Caco-2 (cell line): ENCODE measurements at regions not wholly inside any gene's neighbourhood (a gene's known extent, or its start where the extent isn't known, plus 50 kb on each side); places are given as distances from the start of the nearest gene placed in this dataset.

Source experiments
- BruUV-seq: library from RNA; stranded (reverse); fragments of 400-500 nt; replicated peaks from 2 replicates; lab custom pipeline; 2021; lab: Mats Ljungman, UMichigan
- CTCF ChIA-PET: fragments of 300-600 bp; sonication (Branson Sonifier 250); formaldehyde crosslinking; loops from one replicate; lab custom pipeline; 2022; ENCODE audit warnings: antibody characterized with exemption; lab: Charles Lee
- POLR2A ChIA-PET: fragments of 300-600 bp; sonication (Branson Sonifier 250); formaldehyde crosslinking; loops from one replicate; lab custom pipeline; 2022; ENCODE audit warnings: antibody characterized with exemption; lab: Charles Lee
- DNase-seq, 2 experiments: peaks; one replicate each; pipeline versions ENCODE4 v3.0.0 to v3.0.0-alpha.2; 2020 to 2022
- H3K27me3 ChIP-seq: replicated peaks from 2 replicates; pipeline ENCODE4 v1.6.0; 2011; ENCODE audit warnings: low read length; ENCODE audit not compliant: control insufficient read depth, insufficient read depth
- H3K36me3 ChIP-seq: 2 replicates; pipeline ENCODE4 v1.5.1; 2011; ENCODE audit warnings: low read length; ENCODE audit not compliant: control insufficient read depth, insufficient read depth
- H3K4me1 ChIP-seq: fragments of 250-450 bp; sonication (Bioruptor Pico); 2 replicates; pipeline ENCODE4 v1.5.1; 2020; ENCODE audit warnings: mild to moderate bottlenecking
- H3K4me3 ChIP-seq: 2 replicates; pipeline ENCODE4 v1.5.1; 2011; ENCODE audit warnings: low read depth, mild to moderate bottlenecking, control low read depth, low read length
- H3K9me3 ChIP-seq: fragments of 250-450 bp; sonication (Bioruptor Pico); 2 replicates; pipeline ENCODE4 v1.5.1; 2020; ENCODE audit warnings: mild to moderate bottlenecking, moderate library complexity
- H3K27ac Mint-ChIP-seq: one replicate; pipeline ENCODE4 v1.8.0; 2022; ENCODE audit warnings: mixed read lengths; ENCODE audit not compliant: unreplicated experiment
- H3K27me3 Mint-ChIP-seq: one replicate; pipeline ENCODE4 v1.8.0; 2022; ENCODE audit warnings: mixed read lengths; ENCODE audit not compliant: insufficient read depth, unreplicated experiment
- H3K36me3 Mint-ChIP-seq: one replicate; pipeline ENCODE4 v1.8.0; 2022; ENCODE audit warnings: mild to moderate bottlenecking, mixed read lengths; ENCODE audit not compliant: insufficient read depth, unreplicated experiment
- H3K4me1 Mint-ChIP-seq: one replicate; pipeline ENCODE4 v1.8.0; 2022; ENCODE audit warnings: low read depth, mixed read lengths; ENCODE audit not compliant: unreplicated experiment
- H3K4me3 Mint-ChIP-seq: one replicate; pipeline ENCODE4 v1.8.0; 2022; ENCODE audit warnings: mild to moderate bottlenecking, moderate library complexity, mixed read lengths; ENCODE audit not compliant: unreplicated experiment
- H3K9me3 Mint-ChIP-seq: one replicate; pipeline ENCODE4 v1.8.0; 2022; ENCODE audit warnings: mixed read lengths; ENCODE audit not compliant: unreplicated experiment
- CTCF ChIP-seq, 2 experiments: fragments of 200-600 bp in 1 of 2; IDR thresholded peaks; 1 replicate in 1 of 2; 2 replicates in 1 of 2; pipeline versions ENCODE4 v1.5.1 to v1.8.0; 2011 to 2022; ENCODE audit warnings: antibody characterized with exemption in 1 of 2, control low read depth in 1 of 2, inconsistent platforms in 1 of 2, low read depth in 1 of 2, low read length in 1 of 2, mild to moderate bottlenecking in 1 of 2, moderate library complexity in 1 of 2; ENCODE audit not compliant: insufficient read depth in 1 of 2, severe bottlenecking in 1 of 2, unreplicated experiment in 1 of 2
- intact Hi-C: fragments of 100-400 bp; cut with micrococcal nuclease; formaldehyde crosslinking; loops from one replicate; pipeline ENCODE4 v1.10.0; 2022; ENCODE audit not compliant: unreplicated experiment

- peaks cover 30% of the 10 kb centered on the region for H3K4me1 Mint-ChIP-seq
- DNase-seq: no peak
- H3K4me3 ChIP-seq: no peak overlapping the region
- ChIA-PET POLR2A (no interaction called here), CTCF (no interaction called here)
- H3K9me3 Mint-ChIP-seq: no peaks in the 10 kb centered on the region
- H3K36me3 Mint-ChIP-seq: peaks cover 11% of the 10 kb centered on the region
- H3K27me3 ChIP-seq: no peaks in the 10 kb centered on the region
- H3K36me3 ChIP-seq: no peaks in the 10 kb centered on the region
- no peak overlapping the region for H3K4me3 Mint-ChIP-seq
- H3K4me1 ChIP-seq: peaks cover 36% of the 10 kb centered on the region
- H3K27ac Mint-ChIP-seq: no peak overlapping the region
- H3K27me3 Mint-ChIP-seq: no peaks in the 10 kb centered on the region
- no peak for TF ChIP-seq CTCF (IDR thresholded peaks at IDR 0.05; ENCODE audit: insufficient read depth in 1 of 2, low read depth in 1 of 2, low read length in 1 of 2, severe bottlenecking in 1 of 2, unreplicated experiment in 1 of 2)
- H3K9me3 ChIP-seq: no peaks in the 10 kb centered on the region
- BruUV-seq: no TSS peak
- intact Hi-C loops: no loop called here
Measured at GRCh38 chr15:70293591-70294470, 196.1 kb upstream of the TLE3 start.

- H3K27me3 Mint-ChIP-seq: no peaks in the 10 kb centered on the region
- no peaks in the 10 kb centered on the region for H3K9me3 Mint-ChIP-seq
- H3K36me3 Mint-ChIP-seq: peaks cover 11% of the 10 kb centered on the region
- peaks cover 40% of the 10 kb centered on the region for H3K4me1 ChIP-seq
- no peak for DNase-seq
- no peak overlapping the region for H3K27ac Mint-ChIP-seq
- POLR2A ChIA-PET: no interaction called here
- CTCF ChIA-PET: no interaction called here
- peaks cover 34% of the 10 kb centered on the region for H3K4me1 Mint-ChIP-seq
- H3K36me3 ChIP-seq: no peaks in the 10 kb centered on the region
- intact Hi-C loops: no loop called here
- no peaks in the 10 kb centered on the region for H3K9me3 ChIP-seq
- H3K4me3 Mint-ChIP-seq: no peak overlapping the region
- TF ChIP-seq CTCF (IDR thresholded peaks at IDR 0.05; ENCODE audit: insufficient read depth in 1 of 2, low read depth in 1 of 2, low read length in 1 of 2, severe bottlenecking in 1 of 2, unreplicated experiment in 1 of 2): no peak
- no peak overlapping the region for H3K4me3 ChIP-seq
- no peaks in the 10 kb centered on the region for H3K27me3 ChIP-seq
- BruUV-seq: no TSS peak
Measured at GRCh38 chr15:70293138-70293537, 195.4 kb upstream of the TLE3 start.

- peaks cover 41% of the 10 kb centered on the region for H3K4me1 Mint-ChIP-seq
- Histone ChIP-seq H3K27me3 (no peaks in the 10 kb centered on the region), H3K4me1 (peaks cover 40% of the 10 kb centered on the region), H3K9me3 (no peaks in the 10 kb centered on the region), H3K36me3 (no peaks in the 10 kb centered on the region), H3K4me3 (no peak overlapping the region)
- intact Hi-C loops: no loop called here
- DNase-seq: no peak
- BruUV-seq: no TSS peak
- no peak for TF ChIP-seq CTCF (IDR thresholded peaks at IDR 0.05; ENCODE audit: insufficient read depth in 1 of 2, low read depth in 1 of 2, low read length in 1 of 2, severe bottlenecking in 1 of 2, unreplicated experiment in 1 of 2)
- no peaks in the 10 kb centered on the region for H3K27me3 Mint-ChIP-seq
- peak overlapping the region; percentile 40 for H3K4me3 Mint-ChIP-seq
- CTCF ChIA-PET: no interaction called here
- H3K36me3 Mint-ChIP-seq: peaks cover 11% of the 10 kb centered on the region
- no peaks in the 10 kb centered on the region for H3K9me3 Mint-ChIP-seq
- peak overlapping the region; percentile 77 for H3K27ac Mint-ChIP-seq
- POLR2A ChIA-PET: interaction anchor here (0.7 kb wide), 1 partner anchor 1101 kb away, joined by 4 read pairs; no protein-coding TSS in a partner anchor
Measured at GRCh38 chr15:70292076-70292760, 194.5 kb upstream of the TLE3 start.
